Lung (tissue), 11 donors: ENCODE measurements at regions not wholly inside any gene's neighbourhood (a gene's known extent, or its start where the extent isn't known, plus 50 kb on each side); places are given as distances from the start of the nearest gene placed in this dataset.

Source experiments
- ATAC-seq: fragments of 200-7000 bp; cut with Tn5 transposase; one replicate; pipeline ENCODE4 v1.9.1; 2020; ENCODE audit warnings: moderate number of reproducible peaks; ENCODE audit not compliant: insufficient read depth, low FRiP score
- DNase-seq, 3 donors: peaks; one replicate each; pipeline ENCODE4 v3.0.0-alpha.2; 2013 to 2017
- H3K27ac ChIP-seq, 2 donors: one replicate each; pipeline ENCODE4 v1.5.1; 2013; ENCODE audit warnings: mild to moderate bottlenecking in 2 of 2, moderate library complexity in 2 of 2, control low read depth in 1 of 2, inconsistent platforms in 1 of 2, low read depth in 1 of 2, low read length in 1 of 2
- H3K27me3 ChIP-seq, 3 donors: one replicate each; pipeline ENCODE4 v1.5.1; 2013; ENCODE audit warnings: low read length in 2 of 3; ENCODE audit not compliant: control insufficient read depth in 3 of 3, insufficient read depth in 3 of 3
- H3K36me3 ChIP-seq, 4 donors: one replicate each; pipeline ENCODE4 v1.5.1; 2013; ENCODE audit warnings: low read length in 4 of 4, mild to moderate bottlenecking in 1 of 4, moderate library complexity in 1 of 4; ENCODE audit not compliant: control insufficient read depth in 4 of 4, insufficient read depth in 4 of 4
- H3K4me1 ChIP-seq, 5 donors: one replicate each; pipeline ENCODE4 v1.5.1; 2013; ENCODE audit warnings: low read length in 5 of 5, mild to moderate bottlenecking in 2 of 5, moderate library complexity in 1 of 5; ENCODE audit not compliant: control insufficient read depth in 5 of 5, insufficient read depth in 5 of 5
- H3K4me3 ChIP-seq: one replicate; pipeline ENCODE4 v1.5.1; 2013; ENCODE audit warnings: mild to moderate bottlenecking, control low read depth, moderate library complexity
- H3K9ac ChIP-seq, 2 donors: one replicate each; pipeline ENCODE4 v1.5.1; 2013; ENCODE audit warnings: low read length in 2 of 2, control low read depth in 1 of 2; ENCODE audit not compliant: insufficient read depth in 1 of 2
- H3K9me3 ChIP-seq, 4 donors: one replicate each; pipeline ENCODE4 v1.5.1; 2013; ENCODE audit warnings: low read length in 3 of 4, mild to moderate bottlenecking in 1 of 4, moderate library complexity in 1 of 4; ENCODE audit not compliant: control insufficient read depth in 4 of 4, insufficient read depth in 3 of 4
- CTCF ChIP-seq: IDR thresholded peaks from 2 replicates; pipeline ENCODE4 v1.5.1; 2012; ENCODE audit warnings: mild to moderate bottlenecking; ENCODE audit errors: control extremely low read depth, extremely low read depth
- WGBS, 2 donors: extraction: QIAGEN DNeasy Blood & Tissue Kit; methylation state at CpG; one replicate each; pipeline ENCODE4 v1.1.7; 2013; 5-methylcytosine and 5-hydroxymethylcytosine counted together
- donor health status: control.
- donor health status: control.
- donor health status: Bipolar disorder and iron deficiency.
- donor health status: healthy.
- donor health status: DM: yes; HTN: yes; CAD: no.

GRCh38 chr4:155510771-155511170, 134.0 kb upstream of the MAP9 start:
- H3K4me3 ChIP-seq: no peak overlapping the region
- no peak for DNase-seq
- no peak overlapping the region for H3K27ac ChIP-seq
- H3K9me3 ChIP-seq: no peaks in the 10 kb centered on the region
- H3K36me3 ChIP-seq: no peaks in the 10 kb centered on the region
- WGBS, 2 donors: 19 to 50% methylated on average over 2 of the region's 2 CpGs
- TF ChIP-seq CTCF: no peak
- H3K4me1 ChIP-seq: peaks cover 0 to 20% (median 10%) of the 10 kb centered on the region in 5 donors
- no peak overlapping the region for H3K9ac ChIP-seq
- ATAC-seq: no peak
- no peaks in the 10 kb centered on the region for H3K27me3 ChIP-seq

- no peak overlapping the region for H3K27ac ChIP-seq
- no peaks in the 10 kb centered on the region for H3K9me3 ChIP-seq
- H3K9ac ChIP-seq: no peak overlapping the region
- peaks cover 0 to 29% (median 13%) of the 10 kb centered on the region in 5 donors for H3K4me1 ChIP-seq
- TF ChIP-seq CTCF: no peak
- no peaks in the 10 kb centered on the region for H3K36me3 ChIP-seq
- no peaks in the 10 kb centered on the region for H3K27me3 ChIP-seq
- DNase-seq: peak in 1 of 3 donors; percentile 39
- ATAC-seq: no peak
- no peak overlapping the region for H3K4me3 ChIP-seq
Observed at GRCh38 chr4:155509555-155509954, 132.8 kb upstream of the MAP9 start.

GRCh38 chr4:155506745-155507144, 130.0 kb upstream of the MAP9 start:
- WGBS, 2 donors: 69 to 77% methylated on average over 4 of the region's 4 CpGs

More at GRCh38 chr4:155506745-155507144, 130.0 kb upstream of the MAP9 start:
- no peaks in the 10 kb centered on the region for H3K9me3 ChIP-seq
- H3K27ac ChIP-seq: no peak overlapping the region
- H3K27me3 ChIP-seq: no peaks in the 10 kb centered on the region
- no peak overlapping the region for H3K4me3 ChIP-seq
- no peak for ATAC-seq
- no peak for TF ChIP-seq CTCF
- peaks cover 0 to 32% (median 6%) of the 10 kb centered on the region in 5 donors for H3K4me1 ChIP-seq
- peak; percentile 87 to 98 (median 96) for DNase-seq
- H3K36me3 ChIP-seq: no peaks in the 10 kb centered on the region
- H3K9ac ChIP-seq: no peak overlapping the region
